Neural progenitor cell (in vitro differentiated cells): ENCODE measurements at regions not wholly inside any gene's neighbourhood (a gene's known extent, or its start where the extent isn't known, plus 50 kb on each side); places are given as distances from the start of the nearest gene placed in this dataset.
A peak's percentile ranks its signal among the peaks of the same experiment; 100 is the strongest.

Experiments used
- DNase-seq: peaks from one replicate; pipeline ENCODE4 v3.0.0-alpha.2; 2016; ENCODE audit warnings: low spot score
- H2AFZ ChIP-seq: fragments of 200-600 bp; sonication (generic); replicated peaks from 2 replicates; pipeline ENCODE4 v1.6.1; 2016; ENCODE audit warnings: antibody characterized with exemption
- H3F3A ChIP-seq: fragments of 200-600 bp; sonication (generic); 2 replicates; pipeline ENCODE4 v1.6.1; 2016; ENCODE audit warnings: antibody characterized with exemption, low read depth
- H3K27ac ChIP-seq: fragments of 200-600 bp; sonication (generic); 2 replicates; pipeline ENCODE4 v1.5.1; 2016; ENCODE audit warnings: mild to moderate bottlenecking
- H3K27me3 ChIP-seq: fragments of 200-600 bp; sonication (generic); 2 replicates; pipeline ENCODE4 v1.6.1; 2016; ENCODE audit warnings: mild to moderate bottlenecking, moderate library complexity
- H3K36me3 ChIP-seq: fragments of 200-600 bp; sonication (generic); 2 replicates; pipeline ENCODE4 v1.5.1; 2016
- H3K4me1 ChIP-seq: fragments of 200-600 bp; sonication (generic); 2 replicates; pipeline ENCODE4 v1.6.1; 2016; ENCODE audit warnings: mixed run types
- H3K4me2 ChIP-seq: fragments of 200-600 bp; sonication (generic); 2 replicates; pipeline ENCODE4 v1.6.1; 2016
- H3K4me3 ChIP-seq: fragments of 200-600 bp; sonication (generic); 2 replicates; pipeline ENCODE4 v1.5.1; 2016
- H3K79me2 ChIP-seq: fragments of 200-600 bp; sonication (generic); 2 replicates; pipeline ENCODE4 v1.6.1; 2016; ENCODE audit warnings: low read depth
- H3K9ac ChIP-seq: fragments of 200-600 bp; sonication (generic); 2 replicates; pipeline ENCODE4 v1.6.1; 2016
- H3K9me3 ChIP-seq: fragments of 200-600 bp; sonication (generic); 2 replicates; pipeline ENCODE4 v1.5.1; 2016; ENCODE audit warnings: low read depth
- H4K20me1 ChIP-seq: fragments of 200-600 bp; sonication (generic); 2 replicates; pipeline ENCODE4 v1.6.1; 2016; ENCODE audit warnings: low read depth
- H3K27ac Mint-ChIP-seq: 3 replicates; pipeline ENCODE4 v1.8.0; 2021; ENCODE audit warnings: mixed read lengths
- H3K27me3 Mint-ChIP-seq: 2 replicates; pipeline ENCODE4 v1.8.0; 2022; ENCODE audit warnings: low read depth, mild to moderate bottlenecking, inconsistent platforms, moderate library complexity, mixed read lengths; ENCODE audit not compliant: insufficient read depth
- H3K36me3 Mint-ChIP-seq: 3 replicates; pipeline ENCODE4 v1.8.0; 2021; ENCODE audit warnings: mixed read lengths
- H3K4me1 Mint-ChIP-seq: 3 replicates; pipeline ENCODE4 v1.8.0; 2021; ENCODE audit warnings: mixed read lengths
- H3K4me3 Mint-ChIP-seq: 3 replicates; pipeline ENCODE4 v1.8.0; 2021; ENCODE audit warnings: mild to moderate bottlenecking, moderate library complexity, mixed read lengths
- H3K9me3 Mint-ChIP-seq: 3 replicates; pipeline ENCODE4 v1.8.0; 2020; ENCODE audit warnings: mixed read lengths
- EZH2 ChIP-seq: fragments of 200-600 bp; sonication (generic); IDR thresholded peaks from 2 replicates; pipeline ENCODE4 v1.6.1; 2017; ENCODE audit warnings: antibody characterized with exemption, mild to moderate bottlenecking, moderate library complexity
- EZH2phosphoT487 ChIP-seq: fragments of 200-600 bp; sonication (generic); IDR thresholded peaks from 2 replicates; pipeline ENCODE4 v1.6.1; 2017; ENCODE audit warnings: antibody characterized with exemption
- TF ChIP-seq, protein P1 (sequence below): fragments of 200-600 bp; sonication (generic); IDR thresholded peaks from 2 replicates; pipeline ENCODE4 v1.5.1; 2017; ENCODE audit warnings: antibody characterized with exemption, mild to moderate bottlenecking

DNA sequence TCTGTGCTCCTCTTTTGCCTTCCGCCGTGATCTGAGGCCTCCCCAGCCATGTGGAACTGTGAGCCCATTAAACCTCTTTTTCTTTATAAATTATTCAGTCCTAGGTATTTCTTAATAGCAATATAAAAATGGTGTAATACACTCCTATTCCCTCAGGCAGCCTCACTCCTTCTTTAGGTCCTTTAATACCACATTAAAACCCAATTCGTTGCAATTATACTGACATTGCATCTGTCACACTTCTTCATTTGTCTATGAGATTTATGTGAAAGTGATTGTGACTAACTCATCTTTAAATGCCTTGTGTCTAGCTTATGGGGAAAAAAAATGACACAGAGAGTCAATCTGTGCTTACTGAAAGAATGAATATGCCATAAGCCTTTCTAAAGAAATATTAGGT is 1035.2 kb upstream of the SLIT2 start:
- TF ChIP-seq EZH2phosphoT487 (no peak), EZH2 (no peak)
- TF ChIP-seq, protein P1, sequence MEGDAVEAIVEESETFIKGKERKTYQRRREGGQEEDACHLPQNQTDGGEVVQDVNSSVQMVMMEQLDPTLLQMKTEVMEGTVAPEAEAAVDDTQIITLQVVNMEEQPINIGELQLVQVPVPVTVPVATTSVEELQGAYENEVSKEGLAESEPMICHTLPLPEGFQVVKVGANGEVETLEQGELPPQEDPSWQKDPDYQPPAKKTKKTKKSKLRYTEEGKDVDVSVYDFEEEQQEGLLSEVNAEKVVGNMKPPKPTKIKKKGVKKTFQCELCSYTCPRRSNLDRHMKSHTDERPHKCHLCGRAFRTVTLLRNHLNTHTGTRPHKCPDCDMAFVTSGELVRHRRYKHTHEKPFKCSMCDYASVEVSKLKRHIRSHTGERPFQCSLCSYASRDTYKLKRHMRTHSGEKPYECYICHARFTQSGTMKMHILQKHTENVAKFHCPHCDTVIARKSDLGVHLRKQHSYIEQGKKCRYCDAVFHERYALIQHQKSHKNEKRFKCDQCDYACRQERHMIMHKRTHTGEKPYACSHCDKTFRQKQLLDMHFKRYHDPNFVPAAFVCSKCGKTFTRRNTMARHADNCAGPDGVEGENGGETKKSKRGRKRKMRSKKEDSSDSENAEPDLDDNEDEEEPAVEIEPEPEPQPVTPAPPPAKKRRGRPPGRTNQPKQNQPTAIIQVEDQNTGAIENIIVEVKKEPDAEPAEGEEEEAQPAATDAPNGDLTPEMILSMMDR: no peak
- Histone ChIP-seq H3K4me2 (no peak overlapping the region), H3K27ac (no peak overlapping the region), H3K4me3 (no peak overlapping the region), H3K36me3 (no peaks in the 10 kb centered on the region), H4K20me1 (peaks cover 9% of the 10 kb centered on the region), H2AFZ (no peak overlapping the region), H3K4me1 (peaks cover 30% of the 10 kb centered on the region), H3K9me3 (no peaks in the 10 kb centered on the region), H3K9ac (no peak overlapping the region), H3K27me3 (no peaks in the 10 kb centered on the region), H3K79me2 (no peaks in the 10 kb centered on the region), H3F3A (peaks cover 27% of the 10 kb centered on the region)
- H3K27ac Mint-ChIP-seq: no peak overlapping the region
- DNase-seq: no peak
- peaks cover 8% of the 10 kb centered on the region for H3K9me3 Mint-ChIP-seq
- no peaks in the 10 kb centered on the region for H3K36me3 Mint-ChIP-seq
- peaks cover 19% of the 10 kb centered on the region for H3K4me1 Mint-ChIP-seq
- H3K4me3 Mint-ChIP-seq: no peak overlapping the region
- no peaks in the 10 kb centered on the region for H3K27me3 Mint-ChIP-seq

DNA sequence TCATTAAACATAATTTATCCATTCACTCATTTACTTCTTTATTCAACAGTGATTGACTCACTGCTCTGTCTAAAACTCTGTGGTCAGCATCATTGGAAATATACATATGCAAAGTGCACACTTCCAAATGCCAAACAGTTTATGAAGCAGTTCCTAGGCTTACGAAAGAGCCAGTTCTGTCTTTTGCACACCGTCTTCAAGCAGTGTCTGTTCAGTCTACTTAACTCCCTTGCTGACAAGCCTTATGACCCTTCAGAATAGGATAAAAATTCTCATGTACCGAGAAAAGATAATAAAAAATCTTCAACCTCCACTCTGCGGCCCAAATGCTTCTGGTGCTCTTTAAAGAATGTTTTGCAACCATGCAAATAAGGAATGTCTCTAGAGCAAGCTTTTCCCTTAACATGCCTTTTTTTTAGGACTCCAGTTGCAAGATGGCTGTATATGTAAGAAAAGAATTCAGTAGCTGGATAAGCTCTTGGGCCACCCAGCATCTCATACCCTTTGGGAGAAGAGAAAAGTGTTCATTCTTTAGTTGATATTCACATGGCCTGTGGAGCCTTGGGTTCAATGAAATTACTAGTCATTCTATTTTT is 1037.0 kb upstream of the SLIT2 start:
- Mint-ChIP-seq H3K9me3 (peaks cover 15% of the 10 kb centered on the region), H3K27ac (no peak overlapping the region), H3K4me1 (peaks cover 19% of the 10 kb centered on the region), H3K4me3 (no peak overlapping the region), H3K36me3 (no peaks in the 10 kb centered on the region), H3K27me3 (no peaks in the 10 kb centered on the region)
- H3K9ac ChIP-seq: no peak overlapping the region
- H2AFZ ChIP-seq: no peak overlapping the region
- TF ChIP-seq, protein P1: no peak
- TF ChIP-seq EZH2 (no peak), EZH2phosphoT487 (no peak)
- peaks cover 30% of the 10 kb centered on the region for H3K4me1 ChIP-seq
- H4K20me1 ChIP-seq: peaks cover 9% of the 10 kb centered on the region
- H3K79me2 ChIP-seq: no peaks in the 10 kb centered on the region
- H3K27ac ChIP-seq: no peak overlapping the region
- peak; percentile 5 for DNase-seq
- H3K4me2 ChIP-seq: peak overlapping the region; percentile 36
- H3K4me3 ChIP-seq: no peak overlapping the region
- no peaks in the 10 kb centered on the region for H3K9me3 ChIP-seq
- H3F3A ChIP-seq: peaks cover 27% of the 10 kb centered on the region
- no peaks in the 10 kb centered on the region for H3K36me3 ChIP-seq
- H3K27me3 ChIP-seq: no peaks in the 10 kb centered on the region

DNA sequence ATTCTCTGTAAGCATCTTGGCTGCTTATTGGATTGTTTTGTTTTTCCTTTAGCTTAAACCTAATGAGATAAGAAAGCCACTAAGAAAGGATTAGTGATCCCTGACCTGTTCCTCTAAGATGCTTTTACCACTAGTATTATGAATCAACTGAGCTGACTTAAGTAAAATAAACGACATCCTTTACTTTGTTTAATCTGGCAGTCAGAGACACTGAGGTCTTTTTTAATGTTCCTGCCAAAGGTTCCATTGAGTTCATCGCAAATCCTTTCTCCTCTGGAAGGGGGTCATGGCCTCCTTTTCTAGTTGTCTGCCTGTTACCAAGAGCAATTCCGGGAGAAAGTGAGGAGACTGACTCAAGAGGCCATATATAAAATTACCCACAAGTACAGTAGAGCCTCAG is 1038.3 kb upstream of the SLIT2 start:
- H3K4me1 Mint-ChIP-seq: peaks cover 19% of the 10 kb centered on the region
- Histone ChIP-seq H3K9ac (no peak overlapping the region), H3K79me2 (no peaks in the 10 kb centered on the region), H3K27me3 (no peaks in the 10 kb centered on the region), H3K4me3 (no peak overlapping the region), H4K20me1 (peaks cover 9% of the 10 kb centered on the region), H3K9me3 (no peaks in the 10 kb centered on the region), H3K36me3 (no peaks in the 10 kb centered on the region), H3K4me1 (peaks cover 30% of the 10 kb centered on the region), H3K4me2 (peak overlapping the region; percentile 37), H3F3A (peaks cover 27% of the 10 kb centered on the region), H2AFZ (no peak overlapping the region), H3K27ac (no peak overlapping the region)
- peaks cover 15% of the 10 kb centered on the region for H3K9me3 Mint-ChIP-seq
- peak; percentile 94 for TF ChIP-seq EZH2phosphoT487
- TF ChIP-seq, protein P1: no peak
- H3K36me3 Mint-ChIP-seq: no peaks in the 10 kb centered on the region
- H3K27me3 Mint-ChIP-seq: no peaks in the 10 kb centered on the region
- H3K27ac Mint-ChIP-seq: no peak overlapping the region
- no peak overlapping the region for H3K4me3 Mint-ChIP-seq
- peak; percentile 68 for DNase-seq
